T-helper 9 cell (primary cell): ENCODE measurements at regions not wholly inside any gene's neighbourhood (a gene's known extent, or its start where the extent isn't known, plus 50 kb on each side); places are given as distances from the start of the nearest gene placed in this dataset.

Experiments used
- DNase-seq: peaks from one replicate; pipeline ENCODE4 v3.0.0-alpha.2; 2020

GRCh38 chr5:155211764-155212163 lies 198.2 kb downstream of the KIF4B start:
- DNase-seq: no peak

GRCh38 chr5:155222393-155222792 lies 208.8 kb downstream of the KIF4B start:
- no peak for DNase-seq

GRCh38 chr5:155229135-155229534 lies 215.6 kb downstream of the KIF4B start:
- DNase-seq: no peak

- DNase-seq: no peak
These were observed 226.2 kb downstream of the KIF4B start for GRCh38 chr5:155239803-155240202.

- no peak for DNase-seq
These were observed 237.0 kb downstream of the KIF4B start for GRCh38 chr5:155250596-155250995.

- no peak for DNase-seq
These were observed 238.5 kb downstream of the KIF4B start for GRCh38 chr5:155252025-155252424.

GRCh38 chr5:155252717-155253116 lies 239.2 kb downstream of the KIF4B start:
- DNase-seq: no peak

GRCh38 chr5:155254399-155254798 lies 240.8 kb downstream of the KIF4B start:
- no peak for DNase-seq

GRCh38 chr5:155258161-155258560 lies 244.6 kb downstream of the KIF4B start:
- no peak for DNase-seq

GRCh38 chr5:155259648-155260047 lies 246.1 kb downstream of the KIF4B start:
- no peak for DNase-seq

GRCh38 chr5:155260798-155261197 lies 247.2 kb downstream of the KIF4B start:
- no peak for DNase-seq

- no peak for DNase-seq
These were observed 249.8 kb downstream of the KIF4B start for GRCh38 chr5:155263381-155263780.

- no peak for DNase-seq
These were observed 251.3 kb downstream of the KIF4B start for GRCh38 chr5:155264809-155265208.

- no peak for DNase-seq
These were observed 255.3 kb downstream of the KIF4B start for GRCh38 chr5:155268770-155269425.

GRCh38 chr5:155270725-155271124 lies 257.2 kb downstream of the KIF4B start:
- no peak for DNase-seq

GRCh38 chr5:155274484-155274883 lies 260.9 kb downstream of the KIF4B start:
- DNase-seq: no peak

GRCh38 chr5:155275222-155275621 lies 261.7 kb downstream of the KIF4B start:
- no peak for DNase-seq

GRCh38 chr5:155276231-155276630 lies 262.7 kb downstream of the KIF4B start:
- DNase-seq: no peak

GRCh38 chr5:155278532-155278931 lies 265.0 kb downstream of the KIF4B start:
- no peak for DNase-seq

- DNase-seq: no peak
These were observed 269.1 kb downstream of the KIF4B start for GRCh38 chr5:155282503-155283107.

- DNase-seq: no peak
These were observed 272.2 kb downstream of the KIF4B start for GRCh38 chr5:155285706-155286105.

GRCh38 chr5:155290937-155291336 lies 277.4 kb downstream of the KIF4B start:
- no peak for DNase-seq

- DNase-seq: no peak
These were observed 280.1 kb downstream of the KIF4B start for GRCh38 chr5:155293605-155294178.

GRCh38 chr5:155295111-155295510 lies 281.6 kb downstream of the KIF4B start:
- DNase-seq: no peak
